GM18861 (cell line): ENCODE measurements at regions not wholly inside any gene's neighbourhood (a gene's known extent, or its start where the extent isn't known, plus 50 kb on each side); places are given as distances from the start of the nearest gene placed in this dataset.
"Not testable (repeated sequence)": the region's sequence is repeated elsewhere in the genome, so short reads cannot be mapped to it uniquely, and the experiment has no call there.

Experiments used
- ATAC-seq: cut with Tn5 transposase; IDR thresholded peaks from one replicate; pipeline ENCODE4 v1.9.1; 2021; ENCODE audit not compliant: unreplicated experiment

DNA sequence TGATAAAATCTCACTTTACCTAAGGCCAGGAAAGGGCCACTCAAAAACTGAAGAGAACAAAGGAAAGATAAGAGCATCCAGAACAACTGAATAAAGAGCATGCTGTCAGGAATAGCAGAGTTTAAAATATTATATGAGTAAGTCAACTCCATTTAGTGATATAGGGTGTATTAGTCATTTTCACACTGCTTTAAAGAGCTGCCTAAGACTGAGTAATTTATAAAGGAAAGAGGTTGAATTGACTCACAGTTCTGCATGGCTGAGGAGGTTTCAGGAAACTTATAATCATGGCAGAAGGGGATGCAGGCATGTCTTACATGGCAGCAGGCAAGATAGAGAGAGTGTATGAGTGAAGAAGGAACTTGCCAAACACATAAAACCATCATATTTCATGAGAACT lies 778.0 kb upstream of the NECTIN3 start:
- ATAC-seq, result no peak

DNA sequence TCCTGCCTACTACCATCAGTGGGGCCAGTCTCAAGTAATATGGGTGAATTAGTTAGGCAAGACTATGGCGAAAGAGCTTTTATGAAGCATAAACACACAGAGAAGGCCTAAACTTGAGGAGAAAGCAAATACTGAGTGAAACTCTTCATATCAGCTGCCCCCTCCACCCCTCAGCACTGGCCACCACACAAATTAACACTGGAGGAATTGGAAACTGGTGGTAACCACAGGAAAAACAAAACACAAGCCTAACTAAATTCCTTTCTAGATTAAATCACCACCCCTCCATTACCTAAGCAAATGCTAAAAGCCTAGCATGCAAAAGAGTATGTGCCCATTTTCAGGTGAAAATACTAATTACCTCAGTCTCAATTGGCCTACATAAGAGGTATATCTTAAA lies 774.7 kb upstream of the NECTIN3 start:
- no peak for ATAC-seq

DNA sequence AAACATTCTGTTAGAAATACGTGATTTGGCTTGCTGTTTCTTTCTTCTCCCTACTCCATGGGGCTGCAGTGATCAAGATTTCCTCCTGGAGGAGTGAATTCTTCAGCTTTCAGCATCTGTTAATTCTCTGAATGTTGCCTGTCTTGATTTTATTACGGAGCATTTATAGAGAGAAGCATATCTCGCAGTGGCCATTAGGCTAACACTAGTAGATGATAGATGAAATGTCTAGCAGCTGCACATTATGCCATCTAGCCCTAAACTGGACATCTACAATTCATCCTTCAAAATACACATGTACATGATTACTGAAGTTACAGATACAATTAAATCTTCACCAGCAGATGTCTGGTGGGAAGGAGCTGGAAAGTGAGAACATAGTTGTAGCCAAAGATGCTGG lies 769.8 kb upstream of the NECTIN3 start:
- no peak for ATAC-seq

DNA sequence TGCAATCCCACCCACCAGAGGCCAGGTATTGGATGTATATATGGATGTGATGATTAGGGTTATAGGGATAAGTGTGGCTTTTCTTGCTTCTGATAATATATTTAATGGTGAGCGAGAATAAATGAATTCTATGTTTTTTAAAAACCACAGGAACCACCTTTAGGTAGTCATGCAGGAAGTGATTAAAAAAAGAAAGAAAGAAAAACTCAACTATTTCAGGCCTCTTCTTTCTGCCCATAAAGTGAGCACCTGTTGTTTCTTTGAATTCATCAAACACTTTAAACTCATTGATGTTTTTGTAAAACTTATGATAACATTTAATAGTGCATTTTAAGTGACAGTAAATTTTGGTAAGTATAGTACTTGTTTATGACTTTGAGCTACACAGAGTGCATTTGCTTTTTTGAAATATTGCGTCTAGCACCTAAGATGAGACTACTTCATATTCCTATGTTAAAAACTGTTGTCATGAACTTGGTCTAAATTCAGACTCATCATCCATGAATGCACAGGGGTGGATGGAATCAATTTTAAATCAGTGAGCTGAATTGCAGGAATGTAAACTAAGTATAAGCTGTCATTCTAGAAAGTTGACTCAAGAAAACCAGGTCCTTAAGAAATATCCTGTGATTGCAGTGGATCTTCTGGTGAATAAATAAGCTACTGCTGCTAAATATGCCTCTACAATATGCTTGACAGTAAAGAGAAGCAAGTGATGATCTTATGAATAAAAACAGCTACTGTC lies 764.4 kb upstream of the NECTIN3 start:
- ATAC-seq, result no peak

DNA sequence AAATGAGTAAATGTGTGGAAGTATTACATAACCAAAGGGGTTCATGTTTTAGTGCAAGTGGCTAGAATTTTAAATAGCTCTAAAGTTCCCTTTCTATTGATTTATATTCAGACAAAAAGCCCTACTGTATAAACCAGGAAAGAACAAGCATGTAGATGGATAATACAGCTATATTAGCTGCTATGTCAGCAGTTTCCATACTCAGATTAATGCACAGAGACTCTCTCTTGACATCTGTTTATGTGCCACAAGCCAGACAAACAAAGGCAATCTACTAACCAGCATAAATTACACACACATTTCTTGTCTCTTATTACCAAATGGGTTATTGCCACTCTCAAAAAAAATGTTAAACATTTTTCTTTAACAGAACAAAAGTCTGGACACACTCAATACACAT lies 760.1 kb upstream of the NECTIN3 start:
- ATAC-seq, result no peak

DNA sequence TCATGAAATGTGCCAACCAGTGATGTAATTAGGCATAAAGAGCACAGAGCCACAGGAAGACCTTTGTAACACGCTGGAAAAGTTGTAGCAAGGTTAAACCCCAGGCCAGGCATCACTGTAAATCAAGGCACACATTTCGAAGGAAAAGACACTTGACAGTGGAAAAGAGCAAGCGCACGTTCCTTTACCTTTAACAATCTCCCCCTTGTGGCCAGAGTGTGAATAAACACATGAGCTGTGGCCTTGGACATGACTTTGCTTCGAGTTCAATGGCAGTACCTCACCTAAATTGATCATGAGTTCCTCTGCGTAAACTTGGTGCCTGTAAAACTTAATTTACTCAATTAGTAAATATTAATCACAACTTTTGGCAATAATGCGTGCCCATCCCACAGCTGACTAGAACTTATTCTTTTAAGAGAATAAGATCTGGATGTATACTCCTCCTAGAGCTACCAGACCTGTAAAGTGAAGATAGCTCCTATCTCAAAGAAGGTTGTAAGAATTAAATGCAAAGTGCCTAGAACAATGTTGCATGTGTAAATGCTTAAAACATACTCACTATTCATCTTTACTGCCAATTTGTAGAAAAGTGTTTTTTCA lies 757.0 kb upstream of the NECTIN3 start:
- ATAC-seq, result peak; percentile 79

DNA sequence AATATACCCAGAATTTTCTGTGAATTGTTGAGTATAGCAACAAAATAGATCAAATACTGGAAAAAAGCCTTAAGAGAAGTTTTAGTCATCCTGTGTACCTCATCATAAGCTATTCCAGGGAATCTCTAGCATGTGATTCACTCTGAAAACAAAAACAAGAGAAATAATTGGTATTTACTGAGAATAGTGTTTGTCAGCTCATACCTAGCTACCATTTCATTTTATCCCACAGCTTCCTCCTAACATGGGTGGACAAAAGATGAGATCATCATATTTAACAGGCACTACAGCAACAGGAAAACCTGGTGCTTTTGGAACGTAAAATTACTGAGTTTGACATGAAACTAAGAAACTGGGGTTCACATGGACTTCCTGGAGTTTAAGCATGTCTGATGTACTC lies 753.5 kb upstream of the NECTIN3 start:
- no peak for ATAC-seq

DNA sequence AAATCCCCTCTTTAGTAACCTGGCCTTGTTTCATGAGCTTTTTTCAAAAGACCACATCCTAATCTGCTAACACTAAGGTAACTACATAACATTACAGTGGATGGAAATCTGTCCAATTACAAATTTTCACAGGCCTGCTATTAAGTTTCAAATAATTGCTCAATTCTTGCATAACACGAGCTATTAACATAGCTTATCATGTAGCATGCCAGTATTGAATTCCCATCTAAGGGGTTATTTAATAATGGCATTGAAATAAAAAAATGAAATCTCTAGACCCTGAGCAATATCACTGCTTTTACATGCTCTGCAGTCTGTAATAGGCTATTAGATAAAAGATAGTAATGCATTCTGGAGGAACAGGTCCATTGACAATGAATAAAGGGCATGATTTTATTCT lies 748.3 kb upstream of the NECTIN3 start:
- no peak for ATAC-seq

DNA sequence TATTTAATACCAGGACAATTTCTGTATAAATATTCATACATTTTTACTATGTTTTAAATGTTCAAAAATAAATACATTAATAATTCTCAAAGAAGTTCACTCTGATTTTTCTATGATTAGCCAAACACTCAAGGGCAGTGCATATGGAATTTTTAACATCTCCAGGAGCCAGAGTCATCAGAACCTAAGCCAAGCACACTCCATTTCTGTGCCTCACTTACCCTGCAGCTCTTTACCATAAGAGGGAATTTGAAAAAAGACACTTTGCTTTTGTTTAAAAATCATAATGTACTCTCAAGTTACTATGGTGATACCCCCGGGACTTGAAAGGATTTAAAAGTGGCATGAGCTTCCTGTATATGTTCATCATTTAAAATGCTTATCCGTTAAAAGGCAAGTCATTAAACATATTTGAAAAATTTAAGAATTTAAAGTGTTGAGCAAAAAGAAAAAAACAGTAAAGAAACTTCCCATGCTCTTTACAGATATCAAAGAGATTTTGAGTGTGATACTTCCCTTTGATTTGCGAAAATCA lies 747.4 kb upstream of the NECTIN3 start:
- no peak for ATAC-seq

DNA sequence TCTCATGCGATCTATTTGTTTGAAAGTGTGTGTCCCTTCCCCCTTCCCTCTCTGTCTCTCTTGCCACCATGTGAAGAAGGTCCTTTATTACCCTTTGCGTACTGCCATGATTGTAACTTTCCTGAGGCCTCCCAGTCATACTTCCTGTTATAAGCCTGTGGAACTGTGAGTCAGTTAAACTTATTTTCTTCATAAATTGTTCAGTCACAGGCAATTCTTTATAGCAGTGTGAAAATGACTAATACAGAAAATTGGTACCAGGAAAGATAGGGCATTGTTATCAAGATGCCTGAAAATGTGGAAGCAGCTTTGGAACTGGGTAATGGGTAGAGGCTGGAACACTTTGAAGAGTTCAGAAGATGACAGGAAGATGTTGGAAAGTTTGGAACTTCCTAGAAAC lies 743.7 kb upstream of the NECTIN3 start:
- ATAC-seq, result no peak

DNA sequence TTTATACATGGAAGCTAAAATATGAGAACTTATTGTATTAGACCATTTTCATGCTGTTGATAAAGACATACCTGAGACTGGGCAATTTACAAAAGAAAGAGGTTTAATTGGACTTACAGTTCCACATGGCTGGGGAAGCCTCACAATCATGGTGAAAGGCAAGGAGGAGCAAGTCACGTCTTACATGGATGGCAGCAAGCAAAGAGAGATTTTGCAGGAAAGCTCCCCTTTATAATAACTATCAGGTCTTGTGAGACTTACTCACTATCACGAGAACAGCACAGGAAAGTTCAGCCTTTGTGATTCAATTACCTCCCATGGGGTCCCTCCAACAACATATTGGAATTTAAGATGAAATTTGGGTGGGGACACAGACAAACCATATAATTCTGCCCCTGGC lies 740.1 kb upstream of the NECTIN3 start:
- ATAC-seq, result not testable (repeated sequence)

DNA sequence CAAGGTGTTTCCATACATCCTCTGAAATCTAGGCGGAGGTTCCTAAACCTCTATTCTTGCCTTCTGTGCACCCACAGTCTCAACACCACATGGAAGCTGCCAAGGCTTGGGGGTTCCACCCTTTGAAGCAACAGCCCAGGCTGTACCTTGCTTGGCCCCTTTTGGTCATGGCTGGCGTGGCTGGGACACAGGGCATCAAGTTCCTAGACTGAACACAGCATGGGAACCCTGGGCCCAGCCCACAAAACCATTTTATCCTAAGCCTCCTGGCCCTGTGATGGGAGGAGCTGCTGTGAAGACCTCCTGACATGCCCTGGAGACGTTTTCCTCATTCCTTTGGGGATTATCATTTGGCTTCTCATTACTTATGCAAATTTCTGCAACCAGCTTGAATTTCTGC lies 739.0 kb upstream of the NECTIN3 start:
- no peak for ATAC-seq

DNA sequence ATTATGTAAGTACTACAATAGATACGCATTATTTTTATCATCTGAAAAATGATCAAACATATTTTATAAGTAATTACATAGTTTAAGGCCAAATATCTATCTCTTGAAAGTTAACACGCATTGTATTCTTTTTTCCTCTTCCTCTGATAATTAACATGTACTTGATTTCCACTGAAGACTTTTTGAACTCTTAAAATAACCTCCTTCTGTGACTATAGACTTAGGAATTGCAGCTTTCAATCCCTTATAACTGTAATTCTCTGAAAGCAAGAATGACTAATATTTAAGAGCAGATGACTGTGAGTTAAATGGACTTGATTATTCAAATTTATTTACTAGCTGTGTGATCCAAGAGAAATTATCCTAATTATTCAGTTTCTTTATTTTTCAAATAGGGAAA lies 730.6 kb upstream of the NECTIN3 start:
- ATAC-seq, result no peak

DNA sequence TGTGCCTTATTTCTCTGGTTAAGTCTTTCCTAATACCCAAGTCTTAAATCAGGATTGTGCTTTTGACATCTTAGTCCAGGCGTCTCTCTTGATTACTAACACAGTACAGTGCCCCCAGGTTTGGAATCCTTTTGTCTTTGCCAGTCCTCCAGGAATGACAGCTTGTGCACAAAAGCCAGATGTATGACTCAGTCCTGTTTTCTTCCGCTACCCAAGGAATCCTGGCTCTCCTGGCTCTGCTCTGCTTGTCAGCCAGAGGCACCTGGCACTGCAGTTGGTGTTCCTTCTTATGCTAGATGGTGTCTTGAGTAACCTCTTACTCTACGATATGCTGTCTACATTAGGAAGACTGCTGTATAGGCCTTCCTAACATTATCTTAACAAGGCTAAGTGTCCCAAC lies 728.2 kb upstream of the NECTIN3 start:
- ATAC-seq, result peak; percentile 2

DNA sequence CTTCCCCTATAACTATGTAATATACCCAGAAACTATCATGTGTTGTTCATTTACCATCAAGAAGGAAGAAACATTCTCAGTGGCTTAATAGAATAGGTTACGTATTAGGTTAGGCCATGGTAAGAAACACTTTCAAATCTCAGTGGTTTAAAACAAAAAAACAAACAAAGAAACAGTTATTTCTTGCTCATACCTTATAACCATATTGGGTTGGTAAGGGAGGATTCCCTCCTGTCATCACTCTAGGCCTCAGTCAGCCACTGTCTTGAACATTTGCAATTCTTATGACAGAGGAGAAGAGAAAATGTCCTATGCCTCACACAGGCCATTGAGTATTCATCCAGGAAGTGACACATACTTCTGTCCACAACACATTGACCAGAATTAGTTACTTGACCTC lies 727.7 kb upstream of the NECTIN3 start:
- ATAC-seq, result peak; percentile 82

DNA sequence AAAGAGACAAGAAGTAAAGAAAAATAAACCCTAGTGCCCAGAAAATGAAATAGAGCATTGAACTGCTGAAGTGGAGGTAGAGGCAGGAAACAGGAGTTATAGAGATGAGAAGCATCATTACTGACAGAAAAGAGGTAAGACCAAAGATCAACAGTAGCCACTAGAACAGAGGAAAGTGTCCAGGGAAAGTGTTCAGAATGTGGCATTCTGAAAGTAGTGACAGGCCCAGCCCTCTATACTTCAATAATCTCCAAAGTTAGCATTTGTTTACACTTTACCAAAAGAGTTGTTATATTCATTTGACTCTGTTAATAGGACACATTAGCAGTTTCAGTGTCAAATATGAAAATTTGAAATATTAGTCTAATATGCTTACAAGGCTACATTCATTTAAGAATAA lies 727.1 kb upstream of the NECTIN3 start:
- no peak for ATAC-seq

DNA sequence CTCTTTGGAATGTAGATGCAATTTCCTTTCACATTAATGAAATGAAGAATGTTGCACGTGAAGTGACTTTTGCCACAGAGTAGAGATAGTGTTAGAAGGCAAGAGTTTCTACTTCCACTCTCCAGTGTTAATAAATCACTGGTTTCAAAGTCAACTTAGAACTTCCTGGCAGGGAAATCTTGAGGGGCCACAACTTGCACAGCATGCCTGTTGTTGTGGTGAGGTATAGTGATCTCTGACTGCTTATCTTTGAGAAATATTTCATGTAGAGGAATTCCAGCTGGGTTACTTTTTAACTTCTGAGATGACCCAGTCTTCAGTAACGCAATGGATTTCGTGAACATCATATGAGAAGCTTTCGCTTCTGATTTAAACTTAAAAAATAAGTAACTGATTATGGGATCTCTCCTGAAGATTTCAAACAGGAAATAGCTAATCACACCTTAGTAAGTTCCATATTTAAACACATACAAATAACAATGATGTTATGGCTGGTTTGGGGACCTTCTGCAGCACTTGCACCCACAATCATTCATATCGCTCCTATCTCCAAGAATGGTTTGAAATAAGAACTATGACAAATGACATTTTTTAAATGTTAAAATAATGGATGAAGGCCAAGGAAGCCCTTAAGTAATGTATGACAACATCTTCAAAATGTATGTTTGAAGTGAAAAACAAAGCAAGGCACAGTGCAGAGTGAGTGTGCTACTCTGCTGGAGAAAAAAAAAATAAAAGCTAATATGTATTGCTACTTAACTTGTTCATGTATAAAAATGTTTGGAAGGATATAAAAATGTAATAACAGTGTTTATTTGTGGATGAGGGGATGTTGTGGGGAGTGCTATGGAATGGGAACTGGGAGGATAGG lies 726.5 kb upstream of the NECTIN3 start:
- ATAC-seq, result peak; percentile 38

DNA sequence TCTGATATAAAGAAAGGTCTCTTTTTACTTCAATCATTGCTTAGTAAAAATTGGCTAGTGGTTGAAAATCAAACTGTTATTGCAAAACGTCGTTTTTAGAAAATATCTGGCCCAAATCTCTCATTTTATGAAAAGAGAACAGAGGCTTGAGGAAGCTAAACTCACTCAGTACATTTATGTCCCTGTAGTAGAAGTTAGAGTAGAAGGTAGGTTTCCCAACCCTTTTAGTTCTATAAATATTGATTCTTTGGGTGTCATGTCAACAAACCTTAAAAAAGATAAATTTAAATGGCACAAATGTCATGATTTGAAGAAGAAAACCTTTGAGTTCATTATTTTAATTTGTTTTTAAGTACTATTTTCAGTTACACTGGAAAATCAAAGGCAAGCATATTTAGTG lies 722.3 kb upstream of the NECTIN3 start:
- no peak for ATAC-seq

DNA sequence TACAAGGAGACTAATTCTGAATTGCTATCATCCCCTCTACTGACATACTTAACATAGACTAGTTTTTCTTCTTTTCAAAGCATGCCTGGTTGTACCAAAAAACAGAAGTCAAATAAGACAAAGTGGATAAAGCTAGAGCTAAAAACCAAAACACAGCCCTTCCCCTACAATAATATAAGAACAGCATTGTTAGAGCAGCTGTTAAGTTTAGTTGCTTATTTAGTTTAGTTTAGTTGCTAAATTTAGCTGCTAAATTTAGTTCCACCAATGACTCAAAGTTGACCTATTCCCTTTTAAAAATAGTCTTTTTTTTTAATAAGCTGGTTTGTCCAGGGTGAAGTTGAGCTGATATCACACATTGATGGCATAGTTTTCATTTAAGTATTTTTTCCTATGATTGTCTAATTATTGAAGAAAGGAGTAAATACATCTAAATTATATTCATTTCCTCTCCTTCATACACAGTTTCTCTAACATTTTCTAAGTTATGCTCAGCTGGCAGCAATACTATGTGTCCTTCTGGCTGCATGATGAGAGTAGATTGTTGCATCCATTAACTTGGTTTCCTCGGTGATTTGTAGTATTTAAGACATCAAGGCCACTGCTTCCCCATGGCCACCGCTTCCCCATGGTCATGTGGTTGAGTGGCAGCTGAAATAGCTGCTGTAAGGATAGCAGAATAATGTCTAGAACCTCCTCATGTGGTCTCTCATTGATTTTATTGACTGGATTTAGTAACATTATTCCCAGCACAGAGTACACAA lies 718.6 kb upstream of the NECTIN3 start:
- ATAC-seq, result no peak

DNA sequence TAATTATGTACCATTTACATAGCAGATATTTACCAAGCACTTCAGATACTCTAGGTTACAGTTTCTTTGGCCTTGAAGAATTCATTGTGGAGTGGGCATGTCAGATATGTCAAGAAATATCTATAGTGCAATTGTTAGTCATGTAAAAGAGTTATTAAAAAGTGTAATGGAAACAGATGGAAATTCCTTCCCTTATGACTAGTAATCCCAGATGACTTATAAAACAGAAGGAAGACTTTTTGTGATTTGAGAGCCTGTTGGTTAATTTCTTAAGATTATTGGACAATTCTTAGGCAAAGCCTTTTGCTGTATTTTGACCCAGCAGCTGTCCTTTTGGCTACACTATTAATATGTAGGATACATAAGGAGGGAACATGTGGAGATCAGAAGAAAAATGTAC lies 708.9 kb upstream of the NECTIN3 start:
- no peak for ATAC-seq

DNA sequence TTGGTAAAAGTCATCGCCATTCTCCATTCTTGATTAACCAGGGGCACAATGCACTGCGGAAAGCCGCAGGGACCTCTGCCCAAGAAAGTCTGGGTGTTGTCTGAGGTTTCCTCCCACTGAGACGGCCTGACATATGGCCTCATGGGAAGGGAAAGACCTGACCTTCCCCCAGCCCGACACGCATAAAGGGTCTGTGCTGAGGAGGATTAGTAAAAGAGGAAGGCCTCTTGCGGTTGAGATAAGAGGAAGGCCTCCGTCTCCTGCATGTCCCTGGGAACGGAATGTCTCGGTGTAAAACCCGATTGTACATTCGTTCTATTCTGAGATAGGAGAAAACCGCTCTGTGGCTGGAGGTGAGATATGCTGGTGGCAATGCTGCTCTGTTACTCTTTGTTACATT lies 704.3 kb upstream of the NECTIN3 start:
- ATAC-seq, result not testable (repeated sequence)
